Bone marrow (tissue), 2 donors: ENCODE measurements at regions not wholly inside any gene's neighbourhood (a gene's known extent, or its start where the extent isn't known, plus 50 kb on each side); places are given as distances from the start of the nearest gene placed in this dataset.
"Not testable (repeated sequence)": the region's sequence is repeated elsewhere in the genome, so short reads cannot be mapped to it uniquely, and the experiment has no call there.

Source experiments
- DNase-seq, 2 donors: peaks; one replicate each; lab custom pipeline; 2025; lab: John Stamatoyannopoulos, UW

GRCh38 chr2:143870696-143871095 lies 649.2 kb downstream of the ZEB2 start:
- no peak for DNase-seq

DNA sequence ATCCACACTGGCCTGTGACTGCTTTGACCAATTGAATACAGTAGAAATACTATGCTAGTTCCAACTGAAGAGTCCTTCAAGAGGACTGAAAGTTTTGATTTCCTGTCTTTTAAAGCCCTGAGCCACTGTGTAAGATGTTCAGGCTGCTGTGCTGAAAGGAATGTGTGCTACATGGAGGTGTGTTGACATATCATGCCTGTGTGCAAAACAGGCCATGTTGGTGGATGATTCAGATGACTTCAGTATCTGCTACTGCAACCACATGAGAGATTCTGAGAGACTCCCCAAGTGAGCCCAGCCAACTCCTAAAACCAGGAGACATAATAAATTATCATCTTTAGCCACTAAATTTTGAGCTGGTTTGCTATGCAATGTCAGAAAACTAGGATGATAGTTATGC lies 662.9 kb downstream of the ZEB2 start:
- DNase-seq, result no peak

GRCh38 chr2:143852759-143853158 lies 667.2 kb downstream of the ZEB2 start:
- DNase-seq, result no peak

DNA sequence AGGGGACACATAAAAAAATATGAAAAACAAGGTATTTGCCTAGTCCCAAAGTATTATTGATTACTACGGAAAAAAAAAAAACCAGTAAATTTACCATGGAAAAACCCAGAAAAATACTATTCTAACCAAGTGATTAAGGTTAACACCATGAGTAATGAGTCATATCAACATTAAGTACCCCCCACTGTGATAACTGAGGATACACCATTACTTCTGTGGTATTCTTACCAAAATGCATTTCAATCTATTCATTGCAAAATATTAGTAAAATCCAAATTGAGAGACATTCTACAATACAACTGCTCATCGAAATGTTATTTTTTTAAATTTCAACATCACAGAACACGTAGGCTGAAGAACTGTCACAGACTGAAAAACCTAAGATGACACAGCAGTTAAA lies 669.8 kb downstream of the ZEB2 start:
- no peak for DNase-seq

GRCh38 chr2:143847257-143847656 lies 672.7 kb downstream of the ZEB2 start:
- DNase-seq, result no peak

GRCh38 chr2:143844986-143845385 lies 674.9 kb downstream of the ZEB2 start:
- DNase-seq, result no peak

DNA sequence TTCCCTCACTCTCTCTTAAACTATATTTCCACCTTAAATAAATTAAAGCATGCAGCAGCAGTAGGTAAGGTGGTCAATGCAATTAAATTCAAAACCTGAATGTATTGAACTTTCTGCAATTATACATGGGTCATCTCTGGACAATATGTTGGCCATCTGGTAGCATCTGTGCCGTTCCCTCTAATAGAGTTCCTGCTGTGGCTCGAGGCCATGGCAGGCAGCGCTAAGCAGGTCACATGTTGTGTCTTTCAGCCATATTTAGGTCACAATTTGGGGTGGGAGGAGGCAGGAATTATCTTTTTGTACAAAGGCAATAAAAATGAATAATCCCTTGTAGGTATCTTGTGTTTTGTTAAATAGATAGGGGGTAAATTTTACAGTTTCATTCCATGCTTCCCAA lies 676.2 kb downstream of the ZEB2 start:
- no peak for DNase-seq

DNA sequence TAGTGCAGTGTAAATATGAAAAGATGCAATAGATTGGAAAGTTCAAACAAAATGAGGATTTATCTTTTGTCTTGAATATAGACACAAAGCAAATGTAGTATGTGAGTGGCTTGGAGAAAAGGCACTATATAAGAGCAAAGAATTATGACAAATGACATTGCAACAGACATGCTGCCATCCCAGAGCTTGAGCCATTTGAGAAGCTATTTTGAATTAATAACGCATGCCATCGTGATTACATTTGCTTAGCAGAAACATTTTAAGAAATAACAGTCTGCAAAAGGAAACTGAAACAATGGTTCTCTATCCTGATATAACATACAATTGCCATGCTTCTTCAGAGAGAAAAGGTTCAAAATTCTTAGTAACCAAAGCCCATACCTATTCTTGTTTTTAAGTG lies 677.1 kb downstream of the ZEB2 start:
- no peak for DNase-seq

DNA sequence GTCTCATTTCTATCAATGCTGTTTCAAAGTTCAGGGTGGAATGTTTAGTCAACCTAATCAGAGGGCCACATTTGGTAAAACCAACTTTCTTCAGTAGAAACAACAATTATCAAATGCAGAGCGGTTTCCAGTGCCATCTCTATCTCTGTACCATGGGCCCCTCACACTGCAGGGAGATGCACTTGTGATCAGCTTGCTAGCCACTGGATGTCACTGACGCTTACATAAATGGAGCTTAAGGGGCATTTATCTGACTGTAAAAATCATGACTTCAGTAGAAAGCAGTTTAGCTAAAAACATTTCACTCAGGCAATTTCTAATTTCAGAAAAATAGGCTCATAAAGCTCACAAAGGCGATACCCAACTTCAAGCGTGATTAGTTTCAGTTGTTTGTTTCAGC lies 678.0 kb downstream of the ZEB2 start:
- DNase-seq, result no peak

DNA sequence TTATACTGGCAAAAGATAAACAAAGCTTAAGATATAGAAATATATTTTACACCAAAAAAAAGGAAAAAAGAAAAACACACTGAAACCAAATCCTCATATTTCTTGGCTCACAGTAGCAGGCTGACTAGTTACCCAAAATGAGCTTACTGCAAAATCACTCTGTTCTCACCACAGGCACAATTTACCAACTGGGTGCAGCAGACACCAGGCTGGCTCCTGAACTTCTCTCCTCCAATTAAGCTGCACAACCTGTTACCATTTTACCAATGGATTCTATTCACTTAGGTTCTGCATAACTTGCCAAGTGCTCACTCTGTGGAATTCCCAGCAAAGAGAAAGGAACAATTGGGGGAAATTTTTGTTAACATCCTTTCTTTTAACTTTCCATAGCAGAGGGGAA lies 679.3 kb downstream of the ZEB2 start:
- DNase-seq, result no peak

- DNase-seq, result no peak
Observed at GRCh38 chr2:143840194-143840593, 679.7 kb downstream of the ZEB2 start.

- DNase-seq, result no peak
Observed at GRCh38 chr2:143839456-143839855, 680.5 kb downstream of the ZEB2 start.

DNA sequence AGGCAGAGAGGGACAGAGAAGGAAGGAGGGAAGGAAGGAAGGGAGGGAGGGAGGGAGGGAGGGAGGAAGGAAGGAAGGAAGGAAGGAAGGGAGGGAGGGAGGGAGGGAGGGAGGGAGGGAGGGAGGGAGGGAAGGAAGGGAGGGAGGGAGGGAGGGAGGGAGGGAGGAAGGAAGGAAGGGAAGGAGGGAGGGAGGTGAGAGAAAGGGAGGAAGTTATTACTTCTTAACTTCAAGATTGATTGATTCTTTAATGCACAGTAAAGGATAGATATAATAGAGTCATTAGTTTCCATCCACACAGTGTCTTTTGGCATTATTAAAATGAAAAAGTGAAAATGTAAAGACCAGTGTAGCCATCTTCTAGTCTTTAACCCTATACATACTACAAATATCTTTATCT lies 682.9 kb downstream of the ZEB2 start:
- DNase-seq, result not testable (repeated sequence)

DNA sequence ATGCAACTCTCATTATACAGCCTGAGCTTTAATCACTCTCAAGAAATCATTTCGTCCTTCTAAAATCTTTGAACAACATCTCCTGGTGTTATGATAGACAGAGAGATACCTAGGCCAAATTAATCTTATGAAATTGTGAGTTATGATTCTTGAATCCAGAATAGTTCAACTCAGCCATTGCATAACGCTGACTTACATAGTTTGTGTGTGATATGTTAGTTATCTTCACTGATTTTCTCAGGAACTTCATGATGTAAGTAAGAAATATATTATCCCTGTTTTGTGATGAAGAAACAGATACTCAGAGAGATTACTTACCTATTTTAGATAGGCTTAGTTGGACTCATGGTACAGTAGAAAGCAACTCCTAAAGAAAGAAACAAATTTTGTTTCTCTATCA lies 684.4 kb downstream of the ZEB2 start:
- DNase-seq, result no peak

- DNase-seq, result no peak
Observed at GRCh38 chr2:143833015-143833660, 686.8 kb downstream of the ZEB2 start.

GRCh38 chr2:143830476-143830875 lies 689.4 kb downstream of the ZEB2 start:
- DNase-seq, result no peak

GRCh38 chr2:143828763-143829537 lies 691.0 kb downstream of the ZEB2 start:
- DNase-seq, result no peak

- DNase-seq, result no peak
Observed at GRCh38 chr2:143824791-143825190, 695.1 kb downstream of the ZEB2 start.

GRCh38 chr2:143823876-143824275 lies 694.7 kb downstream of the ARHGAP15 start:
- no peak for DNase-seq

- DNase-seq, result no peak
Observed at GRCh38 chr2:143823296-143823695, 694.1 kb downstream of the ARHGAP15 start.

- DNase-seq, result no peak
Observed at GRCh38 chr2:143822736-143823135, 693.5 kb downstream of the ARHGAP15 start.

- DNase-seq, result no peak
Observed at GRCh38 chr2:143819764-143820163, 690.5 kb downstream of the ARHGAP15 start.

DNA sequence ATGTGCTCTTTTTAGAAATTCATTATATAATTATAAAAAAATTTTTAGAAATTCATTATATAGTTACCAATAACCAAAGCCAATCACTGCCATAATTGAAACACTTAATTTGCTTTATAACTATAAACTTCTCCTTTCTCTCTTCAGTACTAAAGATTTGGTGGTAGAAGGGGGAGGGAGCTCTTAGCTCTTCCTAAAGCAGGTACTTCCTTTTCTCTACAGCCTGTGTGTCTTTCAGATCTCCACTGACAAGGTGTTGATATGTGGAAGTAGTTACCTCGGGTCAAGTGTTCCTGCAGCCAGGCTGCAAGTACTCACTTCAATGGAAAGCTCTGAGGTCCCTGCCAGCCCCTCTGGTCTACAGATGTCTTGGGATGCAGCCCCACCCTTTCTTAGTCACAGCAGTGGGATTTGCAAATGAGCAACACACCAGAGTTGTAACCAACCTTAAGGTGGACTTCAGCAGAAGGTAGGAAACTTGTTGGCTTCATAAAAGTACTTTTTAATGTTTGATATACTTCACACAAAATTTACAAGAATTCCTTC lies 690.0 kb downstream of the ARHGAP15 start:
- DNase-seq, result no peak
